NB4 (cell line): ENCODE measurements at regions not wholly inside any gene's neighbourhood (a gene's known extent, or its start where the extent isn't known, plus 50 kb on each side); places are given as distances from the start of the nearest gene placed in this dataset.

Experiments
- CTCF ChIP-seq: IDR thresholded peaks from one replicate; pipeline ENCODE4 v1.5.1; 2012; ENCODE audit warnings: low read depth, low read length
- MAX ChIP-seq: IDR thresholded peaks from 2 replicates; pipeline ENCODE4 v1.6.1; 2011; ENCODE audit warnings: low read depth, low read length
- MYC ChIP-seq: IDR thresholded peaks from 2 replicates; pipeline ENCODE4 v1.6.1; 2011; ENCODE audit warnings: low read depth, low read length
- POLR2A ChIP-seq: IDR thresholded peaks from 2 replicates; pipeline ENCODE4 v1.6.1; 2011; ENCODE audit warnings: mild to moderate bottlenecking; ENCODE audit not compliant: insufficient read length; ENCODE audit errors: extremely low read depth

GRCh38 chr11:131201674-131202073 lies 168.7 kb upstream of the NTM start:
- TF ChIP-seq CTCF, result no peak
- TF ChIP-seq POLR2A, result no peak
- no peak for TF ChIP-seq MYC
- TF ChIP-seq MAX, result no peak
